Right lobe of liver (tissue), 4 donors: ENCODE measurements at regions not wholly inside any gene's neighbourhood (a gene's known extent, or its start where the extent isn't known, plus 50 kb on each side); places are given as distances from the start of the nearest gene placed in this dataset.

Experiments
- POLR2A ChIP-seq: fragments of 450-650 bp; IDR thresholded peaks from one replicate; pipeline ENCODE4 v1.6.1; 2017; ENCODE audit warnings: antibody characterized with exemption, mild to moderate bottlenecking
- TF ChIP-seq, protein P1 (sequence below), 4 donors: fragments of 200-600 bp in 3 of 4; fragments of 450-650 bp in 1 of 4; IDR thresholded peaks; one replicate each; pipeline versions ENCODE4 v1.5.1 to v1.8.0; 2016 to 2022; ENCODE audit warnings: antibody characterized with exemption in 4 of 4, mild to moderate bottlenecking in 2 of 4
- donor health status: DM: no; HTN: no; CAD: no.
- donor health status: DM: no; HTN: no; CAD: no.
- donor health status: DM: no; HTN: yes; CAD: no.

DNA sequence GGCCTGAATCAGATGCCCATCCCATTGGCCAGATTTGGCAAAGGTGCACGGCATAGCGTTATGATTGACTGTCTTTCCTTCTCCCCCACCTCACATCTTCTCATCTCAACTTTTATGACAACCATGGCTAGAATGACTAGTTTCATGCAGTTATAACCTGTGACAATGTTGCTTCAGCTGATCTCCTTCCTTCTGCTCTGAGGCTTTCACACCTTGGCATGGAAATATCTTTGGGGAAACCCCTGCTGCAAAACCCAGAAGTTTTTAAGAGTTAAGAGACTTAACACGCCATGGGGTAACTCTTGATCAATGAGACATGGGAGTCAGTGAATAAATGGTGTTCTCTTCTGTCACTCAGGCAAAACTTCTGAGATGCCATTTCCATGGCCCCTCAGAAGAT is 290.7 kb upstream of the MDFIC2 start:
- TF ChIP-seq, protein P1, sequence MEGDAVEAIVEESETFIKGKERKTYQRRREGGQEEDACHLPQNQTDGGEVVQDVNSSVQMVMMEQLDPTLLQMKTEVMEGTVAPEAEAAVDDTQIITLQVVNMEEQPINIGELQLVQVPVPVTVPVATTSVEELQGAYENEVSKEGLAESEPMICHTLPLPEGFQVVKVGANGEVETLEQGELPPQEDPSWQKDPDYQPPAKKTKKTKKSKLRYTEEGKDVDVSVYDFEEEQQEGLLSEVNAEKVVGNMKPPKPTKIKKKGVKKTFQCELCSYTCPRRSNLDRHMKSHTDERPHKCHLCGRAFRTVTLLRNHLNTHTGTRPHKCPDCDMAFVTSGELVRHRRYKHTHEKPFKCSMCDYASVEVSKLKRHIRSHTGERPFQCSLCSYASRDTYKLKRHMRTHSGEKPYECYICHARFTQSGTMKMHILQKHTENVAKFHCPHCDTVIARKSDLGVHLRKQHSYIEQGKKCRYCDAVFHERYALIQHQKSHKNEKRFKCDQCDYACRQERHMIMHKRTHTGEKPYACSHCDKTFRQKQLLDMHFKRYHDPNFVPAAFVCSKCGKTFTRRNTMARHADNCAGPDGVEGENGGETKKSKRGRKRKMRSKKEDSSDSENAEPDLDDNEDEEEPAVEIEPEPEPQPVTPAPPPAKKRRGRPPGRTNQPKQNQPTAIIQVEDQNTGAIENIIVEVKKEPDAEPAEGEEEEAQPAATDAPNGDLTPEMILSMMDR (IDR thresholded peaks at IDR 0.05): no peak
- no peak for TF ChIP-seq POLR2A
